ENCODE measurements at regions not wholly inside any gene's neighbourhood (a gene's known extent, or its start where the extent isn't known, plus 50 kb on each side); places are given as distances from the start of the nearest gene placed in this dataset.
"Not testable (repeated sequence)": the region's sequence is repeated elsewhere in the genome, so short reads cannot be mapped to it uniquely, and the experiment has no call there.

- DNase-seq, result no peak
Observed at GRCh38 chr21:41630249-41630648, 122.3 kb upstream of the TMPRSS2 start.

GRCh38 chr21:41628256-41628655, 120.3 kb upstream of the TMPRSS2 start:
- DNase-seq, result no peak

GRCh38 chr21:41627428-41627827, 119.5 kb upstream of the TMPRSS2 start:
- DNase-seq, result no peak

GRCh38 chr21:41626021-41626420, 118.1 kb upstream of the TMPRSS2 start:
- no peak for DNase-seq

- no peak for DNase-seq
Observed at GRCh38 chr21:41625428-41625827, 117.5 kb upstream of the TMPRSS2 start.

GRCh38 chr21:41624674-41625310, 116.8 kb upstream of the TMPRSS2 start:
- no peak for DNase-seq

- no peak for DNase-seq
Observed at GRCh38 chr21:41623945-41624344, 116.0 kb upstream of the TMPRSS2 start.

GRCh38 chr21:41622831-41623548, 115.0 kb upstream of the TMPRSS2 start:
- peak; percentile 13 for DNase-seq

- DNase-seq, result no peak
Observed at GRCh38 chr21:41622201-41622600, 114.2 kb upstream of the TMPRSS2 start.

GRCh38 chr21:41621513-41621912, 113.6 kb upstream of the TMPRSS2 start:
- DNase-seq, result no peak

- DNase-seq, result no peak
Observed at GRCh38 chr21:41620982-41621381, 113.0 kb upstream of the TMPRSS2 start.

- DNase-seq, result no peak
Observed at GRCh38 chr21:41620541-41620940, 112.6 kb upstream of the TMPRSS2 start.

- DNase-seq, result no peak
Observed at GRCh38 chr21:41616031-41616591, 108.2 kb upstream of the TMPRSS2 start.

GRCh38 chr21:41615613-41616012, 107.7 kb upstream of the TMPRSS2 start:
- no peak for DNase-seq

- DNase-seq, result no peak
Observed at GRCh38 chr21:41614511-41614910, 106.6 kb upstream of the TMPRSS2 start.

- DNase-seq, result no peak
Observed at GRCh38 chr21:41613533-41613909, 105.6 kb upstream of the TMPRSS2 start.

- DNase-seq, result peak; percentile 13
Observed at GRCh38 chr21:41612674-41613532, 104.9 kb upstream of the TMPRSS2 start.

GRCh38 chr21:41611966-41612606, 104.1 kb upstream of the TMPRSS2 start:
- no peak for DNase-seq

GRCh38 chr21:41611441-41611840, 103.5 kb upstream of the TMPRSS2 start:
- no peak for DNase-seq

- DNase-seq, result not testable (repeated sequence)
Observed at GRCh38 chr21:41610840-41611115, 102.8 kb upstream of the TMPRSS2 start.

GRCh38 chr21:41610042-41610839, 102.3 kb upstream of the TMPRSS2 start:
- peak; percentile 18 for DNase-seq

GRCh38 chr21:41606706-41607105, 98.7 kb upstream of the TMPRSS2 start:
- no peak for DNase-seq
